Endothelial cell of umbilical vein (primary cell): ENCODE measurements at regions not wholly inside any gene's neighbourhood (a gene's known extent, or its start where the extent isn't known, plus 50 kb on each side); places are given as distances from the start of the nearest gene placed in this dataset.

Experiments
- BruUV-seq: library from RNA; stranded (reverse); fragments of 400-500 nt; replicated peaks from 2 replicates; lab custom pipeline; 2021; lab: Mats Ljungman, UMichigan
- CTCF ChIA-PET: fragments of 300-600, 350-600 bp; sonication (Branson Sonifier 250); formaldehyde crosslinking; loops from one replicate; lab custom pipeline; 2021; ENCODE audit warnings: antibody characterized with exemption, inconsistent platforms; lab: Charles Lee
- POLR2A ChIA-PET: fragments of 300-600, 350-600 bp; sonication (Branson Sonifier 250); formaldehyde crosslinking; loops from one replicate; lab custom pipeline; 2021; ENCODE audit warnings: antibody characterized with exemption, inconsistent platforms; lab: Charles Lee
- DNase-seq: peaks from one replicate; pipeline ENCODE4 v3.0.0-alpha.2; 2011; ENCODE audit warnings: low read depth, low spot score
- FAIRE-seq: peaks from 2 replicates; lab custom pipeline; 2011; peaks lifted over from hg19 to GRCh38; lab: Jason Lieb, UNC
- H2AFZ ChIP-seq: 2 replicates; pipeline ENCODE4 v1.6.0; 2012; ENCODE audit warnings: low read depth, low read length, control low read depth, inconsistent platforms
- H3K27ac ChIP-seq: 2 replicates; pipeline ENCODE4 v1.5.1; 2011; ENCODE audit warnings: low read depth, mild to moderate bottlenecking, control low read depth, low read length, moderate library complexity; ENCODE audit not compliant: insufficient read depth
- H3K27me3 ChIP-seq, 2 experiments: 2 replicates each; pipeline versions ENCODE4 v1.6.0 to v1.6.1; 2011; ENCODE audit warnings: low read length in 2 of 2, mixed read lengths in 1 of 2; ENCODE audit not compliant: control insufficient read depth in 2 of 2, insufficient read depth in 2 of 2
- H3K36me3 ChIP-seq, 2 experiments: 2 replicates in 1 of 2; 3 replicates in 1 of 2; pipeline ENCODE4 v1.5.1; 2011; ENCODE audit warnings: low read length in 2 of 2, mild to moderate bottlenecking in 1 of 2, moderate library complexity in 1 of 2; ENCODE audit not compliant: control insufficient read depth in 2 of 2, insufficient read depth in 2 of 2; ENCODE audit errors: extremely low read depth in 1 of 2
- H3K4me1 ChIP-seq: 3 replicates; pipeline ENCODE4 v1.5.1; 2011; ENCODE audit warnings: mild to moderate bottlenecking, low read length; ENCODE audit not compliant: control insufficient read depth, insufficient read depth; ENCODE audit errors: extremely low read depth
- H3K4me2 ChIP-seq: 2 replicates; pipeline ENCODE4 v1.6.1; 2011; ENCODE audit warnings: low read length, control low read depth, mixed read lengths; ENCODE audit not compliant: insufficient read depth
- H3K4me3 ChIP-seq, 3 experiments: fragments of 200-600 bp in 1 of 3; sonication (generic), shearing (Covaris generic) in 1 of 3; replicated peaks in 1 of 3; 2 replicates each; pipeline ENCODE4 v1.5.1; 2011 to 2016; ENCODE audit warnings: control low read depth in 3 of 3, low read length in 3 of 3, mild to moderate bottlenecking in 2 of 3, inconsistent platforms in 1 of 3, low read depth in 1 of 3, moderate library complexity in 1 of 3; ENCODE audit not compliant: insufficient read depth in 1 of 3
- H3K79me2 ChIP-seq: 2 replicates; pipeline ENCODE4 v1.6.0; 2012; ENCODE audit warnings: low read length, inconsistent platforms; ENCODE audit not compliant: control insufficient read depth, insufficient read depth
- H3K9ac ChIP-seq: replicated peaks from 2 replicates; pipeline ENCODE3; 2011; ENCODE audit warnings: low read length, control low read depth; ENCODE audit not compliant: insufficient read depth; ENCODE audit errors: extremely low read depth
- H3K9me1 ChIP-seq: replicated peaks from 3 replicates; pipeline ENCODE4 v1.6.0; 2011; ENCODE audit warnings: mild to moderate bottlenecking, low read length; ENCODE audit not compliant: control insufficient read depth, insufficient read depth; ENCODE audit errors: extremely low read depth
- H3K9me3 ChIP-seq: replicated peaks from 2 replicates; pipeline ENCODE4 v1.5.1; 2012; ENCODE audit warnings: low read length, inconsistent platforms; ENCODE audit not compliant: control insufficient read depth, insufficient read depth
- H4K20me1 ChIP-seq: replicated peaks from 2 replicates; pipeline ENCODE3; 2011; ENCODE audit warnings: mild to moderate bottlenecking, low read length; ENCODE audit not compliant: control insufficient read depth, insufficient read depth; ENCODE audit errors: extremely low read depth
- EZH2 ChIP-seq: IDR thresholded peaks from 2 replicates; pipeline ENCODE4 v1.6.1; 2012; ENCODE audit warnings: borderline replicate concordance, low read depth, mild to moderate bottlenecking, moderate library complexity, low read length, inconsistent platforms; ENCODE audit not compliant: severe bottlenecking
- FOS ChIP-seq: IDR thresholded peaks from 2 replicates; pipeline ENCODE4 v1.6.1; 2011; ENCODE audit warnings: mild to moderate bottlenecking, low read length, moderate library complexity, borderline replicate concordance; ENCODE audit not compliant: insufficient read depth
- GATA2 ChIP-seq: IDR thresholded peaks from 2 replicates; pipeline ENCODE4 v1.7.0; 2011; ENCODE audit warnings: low read depth, mild to moderate bottlenecking, moderate library complexity, mixed read lengths, low read length; ENCODE audit not compliant: insufficient read length, insufficient read depth
- JUN ChIP-seq: IDR thresholded peaks from 2 replicates; pipeline ENCODE4 v1.6.1; 2011; ENCODE audit warnings: borderline replicate concordance, low read depth; ENCODE audit not compliant: insufficient read length, insufficient read depth
- MYC ChIP-seq: IDR thresholded peaks from one replicate; pipeline ENCODE4 v1.6.1; 2011; ENCODE audit warnings: mild to moderate bottlenecking, low read depth, low read length
- POLR2A ChIP-seq: IDR thresholded peaks from 2 replicates; pipeline ENCODE4 v1.6.1; 2012; ENCODE audit warnings: low read depth, mild to moderate bottlenecking, control low read depth, low read length
- POLR2AphosphoS5 ChIP-seq: IDR thresholded peaks from 2 replicates; pipeline ENCODE4 v1.6.1; 2012; ENCODE audit warnings: low read depth, mild to moderate bottlenecking, control low read depth, low read length, moderate library complexity; ENCODE audit not compliant: insufficient read depth
- dilution Hi-C: fragments of 300-500 bp; cut with MboI; formaldehyde crosslinking; loops from one replicate; pipeline ENCODE4 v1.15.0; 2019; ENCODE audit warnings: low sequenced_read_pairs; ENCODE audit not compliant: extremely low pct_ligation_motif_present
- intact Hi-C: fragments of 100-400 bp; cut with micrococcal nuclease; formaldehyde crosslinking; loops from one replicate; pipeline ENCODE4 v1.10.0; 2022
- TF ChIP-seq, protein P1 (sequence below): IDR thresholded peaks from 2 replicates; pipeline ENCODE4 v1.6.1; 2011; ENCODE audit not compliant: insufficient read depth, insufficient read length
- TF ChIP-seq, protein P2 (sequence below), 2 donors: IDR thresholded peaks; 1 replicate in 1 of 2; 2 replicates in 1 of 2; pipeline ENCODE4 v1.5.1; 2011; ENCODE audit warnings: low read length in 2 of 2, mild to moderate bottlenecking in 2 of 2, moderate library complexity in 2 of 2, control low read depth in 1 of 2, inconsistent platforms in 1 of 2, low read depth in 1 of 2; ENCODE audit not compliant: insufficient read depth in 1 of 2; ENCODE audit errors: extremely low read depth in 1 of 2

DNA sequence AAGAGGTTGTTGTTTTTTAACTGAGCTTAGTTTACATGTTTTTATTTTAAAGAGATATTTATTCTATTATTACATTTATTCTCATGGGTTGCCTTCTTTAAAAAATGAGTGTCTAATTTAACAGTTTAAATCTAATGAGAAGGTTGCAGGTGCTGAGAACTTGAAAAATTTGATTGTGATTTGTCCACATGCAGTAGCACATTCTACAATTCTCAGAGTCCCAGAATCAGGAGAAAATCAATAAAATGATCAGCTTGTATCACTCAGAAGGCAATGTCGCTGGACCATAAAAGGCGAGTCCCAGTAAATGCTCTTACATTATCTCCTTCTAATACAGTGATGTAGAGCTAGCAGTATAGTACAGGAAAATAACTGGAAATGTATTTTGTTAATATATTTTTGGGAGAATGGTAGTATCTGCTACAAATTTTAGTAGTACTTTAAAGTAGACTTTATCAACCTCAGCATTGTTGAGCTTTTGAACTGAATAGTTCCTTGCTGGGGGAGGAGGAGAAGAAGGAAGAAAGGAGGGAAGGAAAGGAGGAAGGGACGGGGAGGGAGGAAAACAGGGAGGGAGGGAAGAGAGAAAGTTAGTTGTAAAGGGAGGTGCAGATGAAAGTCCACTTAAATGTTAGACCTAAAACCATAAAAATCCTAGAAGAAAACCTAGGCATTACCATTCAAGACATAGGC, 458.0 kb downstream of the DOK5 start:
- no peak overlapping the region for H3K4me3 ChIP-seq
- FAIRE-seq (no peak), DNase-seq (no peak)

DNA sequence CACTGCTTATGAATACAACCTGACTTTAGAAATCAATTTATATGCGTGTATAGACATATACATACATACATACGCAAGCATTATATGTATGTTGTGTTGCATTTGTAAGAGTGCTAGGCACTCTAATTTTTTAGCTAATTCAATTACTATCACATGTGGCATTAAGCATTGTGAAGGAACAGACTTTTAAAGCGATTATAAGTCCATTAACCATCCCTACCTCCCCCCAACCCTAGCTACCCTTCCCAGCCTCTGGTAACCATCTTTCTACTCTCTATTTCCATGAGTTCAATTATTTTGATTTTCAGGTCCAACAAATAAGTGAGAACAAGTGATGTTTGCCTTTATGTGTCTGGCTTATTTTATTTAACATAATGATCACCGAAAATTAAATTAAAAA, 453.8 kb downstream of the DOK5 start:
- H3K9ac ChIP-seq, result no peak overlapping the region

More for the DNA sequence above, 458.0 kb downstream of the DOK5 start:
- dilution Hi-C loops (no loop called here), intact Hi-C loops (no loop called here)
- CTCF ChIA-PET, result no interaction called here
- no peak overlapping the region for H2AFZ ChIP-seq
- no peaks in the 10 kb centered on the region for H3K9me3 ChIP-seq
- no peaks in the 10 kb centered on the region for H3K79me2 ChIP-seq
- H3K9me1 ChIP-seq, result no peaks in the 10 kb centered on the region
- no peak overlapping the region for H3K9ac ChIP-seq
- no peaks in the 10 kb centered on the region for H3K27me3 ChIP-seq
- no peak overlapping the region for H3K4me2 ChIP-seq
- POLR2A ChIA-PET, result no interaction called here
- H3K36me3 ChIP-seq, result no peaks in the 10 kb centered on the region
- no peak for TF ChIP-seq MYC
- TF ChIP-seq, protein P1, sequence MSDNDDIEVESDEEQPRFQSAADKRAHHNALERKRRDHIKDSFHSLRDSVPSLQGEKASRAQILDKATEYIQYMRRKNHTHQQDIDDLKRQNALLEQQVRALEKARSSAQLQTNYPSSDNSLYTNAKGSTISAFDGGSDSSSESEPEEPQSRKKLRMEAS, result no peak
- no peak for TF ChIP-seq GATA2
- no peak for TF ChIP-seq POLR2A
- TF ChIP-seq FOS, result no peak
- TF ChIP-seq POLR2AphosphoS5, result no peak
- TF ChIP-seq JUN, result no peak
- BruUV-seq, result no TSS peak
- H3K27ac ChIP-seq, result no peak overlapping the region
- H3K4me1 ChIP-seq, result no peaks in the 10 kb centered on the region
- H4K20me1 ChIP-seq, result no peaks in the 10 kb centered on the region

More for the DNA sequence above, 453.8 kb downstream of the DOK5 start:
- no peaks in the 10 kb centered on the region for H3K9me3 ChIP-seq
- TF ChIP-seq JUN (no peak), GATA2 (no peak), MYC (no peak), POLR2AphosphoS5 (no peak), EZH2 (no peak), FOS (no peak), POLR2A (no peak)
- TF ChIP-seq, protein P1, result no peak
- TF ChIP-seq, protein P2, sequence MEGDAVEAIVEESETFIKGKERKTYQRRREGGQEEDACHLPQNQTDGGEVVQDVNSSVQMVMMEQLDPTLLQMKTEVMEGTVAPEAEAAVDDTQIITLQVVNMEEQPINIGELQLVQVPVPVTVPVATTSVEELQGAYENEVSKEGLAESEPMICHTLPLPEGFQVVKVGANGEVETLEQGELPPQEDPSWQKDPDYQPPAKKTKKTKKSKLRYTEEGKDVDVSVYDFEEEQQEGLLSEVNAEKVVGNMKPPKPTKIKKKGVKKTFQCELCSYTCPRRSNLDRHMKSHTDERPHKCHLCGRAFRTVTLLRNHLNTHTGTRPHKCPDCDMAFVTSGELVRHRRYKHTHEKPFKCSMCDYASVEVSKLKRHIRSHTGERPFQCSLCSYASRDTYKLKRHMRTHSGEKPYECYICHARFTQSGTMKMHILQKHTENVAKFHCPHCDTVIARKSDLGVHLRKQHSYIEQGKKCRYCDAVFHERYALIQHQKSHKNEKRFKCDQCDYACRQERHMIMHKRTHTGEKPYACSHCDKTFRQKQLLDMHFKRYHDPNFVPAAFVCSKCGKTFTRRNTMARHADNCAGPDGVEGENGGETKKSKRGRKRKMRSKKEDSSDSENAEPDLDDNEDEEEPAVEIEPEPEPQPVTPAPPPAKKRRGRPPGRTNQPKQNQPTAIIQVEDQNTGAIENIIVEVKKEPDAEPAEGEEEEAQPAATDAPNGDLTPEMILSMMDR (IDR thresholded peaks at IDR 0.05; ENCODE audit: extremely low read depth in 1 of 2, insufficient read depth in 1 of 2, low read depth in 1 of 2, low read length in 2 of 2), result no peak
- no peak for FAIRE-seq
- no peaks in the 10 kb centered on the region for H3K9me1 ChIP-seq
- no peak for DNase-seq
- no peaks in the 10 kb centered on the region for H3K4me1 ChIP-seq
- dilution Hi-C loops, result no loop called here
- ChIA-PET CTCF (no interaction called here), POLR2A (no interaction called here)
- H3K79me2 ChIP-seq, result no peaks in the 10 kb centered on the region
- no peaks in the 10 kb centered on the region for H4K20me1 ChIP-seq
- no peak overlapping the region for H3K4me3 ChIP-seq
- BruUV-seq, result no TSS peak
- no peaks in the 10 kb centered on the region for H3K36me3 ChIP-seq
- H3K4me2 ChIP-seq, result no peak overlapping the region
- intact Hi-C loops, result no loop called here
- no peak overlapping the region for H3K27ac ChIP-seq
- H3K27me3 ChIP-seq, result no peaks in the 10 kb centered on the region
- no peak overlapping the region for H2AFZ ChIP-seq
